Myocyte (in vitro differentiated cells): ENCODE measurements at regions not wholly inside any gene's neighbourhood (a gene's known extent, or its start where the extent isn't known, plus 50 kb on each side); places are given as distances from the start of the nearest gene placed in this dataset.

Experiments
- DNase-seq: peaks from one replicate; pipeline ENCODE4 v3.0.0-alpha.2; 2012; ENCODE audit warnings: low read depth

DNA sequence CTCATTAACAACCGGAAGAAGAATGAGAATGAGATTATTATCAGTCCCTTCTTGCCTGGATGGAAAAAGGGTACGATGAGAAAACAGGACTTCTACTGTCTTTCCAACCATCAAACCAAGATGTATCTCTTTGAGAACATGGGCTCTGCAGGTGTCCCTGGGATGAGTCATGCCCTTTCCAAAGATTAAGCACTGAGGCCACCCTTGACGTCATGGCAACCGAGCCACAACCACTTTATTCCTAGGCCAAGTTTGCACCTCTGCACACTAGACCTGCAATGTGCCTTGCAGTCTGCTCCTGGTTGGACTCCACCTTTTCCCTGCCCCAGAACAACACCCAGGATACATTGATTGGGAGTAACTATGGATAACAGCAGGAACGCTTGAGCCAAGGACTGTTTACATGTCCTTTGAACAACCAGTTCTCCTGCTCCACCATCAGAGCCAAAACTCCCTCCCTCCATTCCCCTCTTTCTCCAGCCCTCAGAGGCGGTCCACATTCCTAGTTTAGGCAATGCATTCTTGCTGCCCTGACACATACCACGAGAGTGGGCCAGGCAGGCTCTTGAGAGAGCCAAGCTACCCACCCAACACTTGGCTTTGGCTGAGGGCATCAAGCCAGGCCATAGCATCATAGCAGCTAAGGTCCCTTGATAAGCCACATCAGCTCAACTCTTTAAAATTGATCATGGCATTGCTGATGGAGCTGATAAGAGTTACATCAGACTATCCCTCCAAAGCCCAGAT, 310.7 kb downstream of the TNS1 start:
- peak; percentile 74 for DNase-seq

DNA sequence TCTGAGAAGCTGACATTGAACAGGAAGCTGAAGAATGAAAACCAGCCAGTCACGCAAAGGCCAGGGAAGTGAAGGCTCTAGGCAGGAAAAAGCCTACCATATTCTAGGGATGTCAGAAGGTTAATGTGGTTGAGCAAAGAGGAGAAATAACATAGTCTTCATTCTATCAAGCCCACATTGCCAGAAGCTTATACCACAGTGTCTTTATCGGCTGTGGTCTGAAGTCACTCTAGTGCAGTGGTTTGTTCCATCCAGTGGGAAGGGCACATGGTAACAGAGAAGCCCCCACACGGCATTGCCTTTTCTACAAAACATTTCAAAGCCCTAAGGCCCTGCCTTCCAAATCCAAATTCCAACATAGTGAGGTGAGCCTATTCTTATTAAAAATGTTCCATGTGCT, 311.3 kb downstream of the TNS1 start:
- DNase-seq: peak; percentile 66

DNA sequence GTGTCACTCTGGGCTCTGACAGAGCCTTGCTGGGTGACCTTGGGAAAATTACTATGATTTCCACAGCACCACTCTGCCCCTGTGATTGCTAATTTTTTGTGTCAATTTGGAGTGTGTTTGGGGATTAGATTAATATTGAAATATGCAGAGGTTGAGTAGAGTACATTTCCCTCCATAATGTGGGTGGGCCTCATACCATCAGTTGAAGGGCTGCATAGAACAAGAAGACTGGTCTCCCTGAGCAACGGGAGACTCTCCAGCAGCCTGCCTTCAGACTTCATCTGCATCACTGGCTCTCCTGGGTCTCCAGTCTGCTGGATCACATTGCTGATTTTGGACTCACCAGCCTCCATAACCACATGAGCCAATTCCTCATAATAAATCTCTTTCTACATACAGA, 313.7 kb downstream of the TNS1 start:
- no peak for DNase-seq

DNA sequence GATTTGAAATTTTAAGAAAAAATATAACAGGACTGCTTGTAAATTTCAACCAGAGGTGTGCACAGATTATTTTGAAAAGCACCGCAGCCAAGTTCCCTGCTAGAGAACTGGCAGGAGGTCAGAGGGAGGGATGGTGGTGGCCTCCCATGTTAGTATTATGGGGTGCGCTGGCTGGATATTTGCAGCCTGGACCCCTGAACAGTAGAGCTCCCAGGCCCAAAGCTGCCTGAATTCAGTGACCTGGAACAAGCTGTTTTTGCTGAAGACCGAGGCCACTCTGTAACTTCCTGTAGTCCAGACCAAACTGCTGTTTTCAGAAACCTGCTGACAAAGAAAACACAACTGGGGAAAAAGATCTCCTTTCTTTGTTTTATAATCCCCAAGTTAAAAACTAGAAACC, 314.3 kb downstream of the TNS1 start:
- DNase-seq: no peak

DNA sequence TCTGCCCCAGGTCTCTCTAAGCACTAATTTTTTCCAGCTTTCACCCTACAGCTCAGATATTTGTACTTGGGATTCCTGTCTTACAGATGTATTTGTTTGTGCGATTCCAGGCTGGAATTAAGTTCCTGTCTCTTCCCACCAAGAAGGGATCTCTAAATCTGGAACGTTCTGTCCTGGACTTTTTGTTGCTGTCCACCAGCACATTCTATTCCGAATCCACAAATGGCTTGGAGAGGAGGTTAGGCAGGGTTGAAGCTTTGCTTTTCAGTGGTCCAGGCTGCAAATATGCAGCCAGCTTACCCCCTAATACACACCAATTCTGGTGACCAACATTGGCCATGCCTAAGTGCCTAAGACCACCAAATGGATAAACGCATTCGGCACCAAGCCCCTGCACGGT, 315.0 kb downstream of the TNS1 start:
- DNase-seq: no peak

DNA sequence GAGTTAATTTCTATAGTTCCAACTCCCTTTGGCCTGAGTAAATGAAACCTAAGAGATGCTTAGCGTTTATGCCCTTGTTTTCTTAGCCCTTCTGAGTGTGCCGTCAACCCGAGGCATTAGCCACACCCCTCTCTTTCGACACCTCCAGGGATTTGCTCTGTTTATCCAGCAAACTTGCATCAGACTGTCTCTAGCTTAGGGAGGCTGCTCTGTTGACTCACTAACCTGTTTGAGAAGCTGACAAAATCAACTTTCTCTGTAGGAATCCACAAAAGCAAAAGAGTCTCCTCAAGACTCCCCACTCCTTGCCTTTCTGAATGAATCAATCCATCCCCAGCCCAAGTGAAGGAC, 317.6 kb downstream of the TNS1 start:
- DNase-seq: peak; percentile 73

DNA sequence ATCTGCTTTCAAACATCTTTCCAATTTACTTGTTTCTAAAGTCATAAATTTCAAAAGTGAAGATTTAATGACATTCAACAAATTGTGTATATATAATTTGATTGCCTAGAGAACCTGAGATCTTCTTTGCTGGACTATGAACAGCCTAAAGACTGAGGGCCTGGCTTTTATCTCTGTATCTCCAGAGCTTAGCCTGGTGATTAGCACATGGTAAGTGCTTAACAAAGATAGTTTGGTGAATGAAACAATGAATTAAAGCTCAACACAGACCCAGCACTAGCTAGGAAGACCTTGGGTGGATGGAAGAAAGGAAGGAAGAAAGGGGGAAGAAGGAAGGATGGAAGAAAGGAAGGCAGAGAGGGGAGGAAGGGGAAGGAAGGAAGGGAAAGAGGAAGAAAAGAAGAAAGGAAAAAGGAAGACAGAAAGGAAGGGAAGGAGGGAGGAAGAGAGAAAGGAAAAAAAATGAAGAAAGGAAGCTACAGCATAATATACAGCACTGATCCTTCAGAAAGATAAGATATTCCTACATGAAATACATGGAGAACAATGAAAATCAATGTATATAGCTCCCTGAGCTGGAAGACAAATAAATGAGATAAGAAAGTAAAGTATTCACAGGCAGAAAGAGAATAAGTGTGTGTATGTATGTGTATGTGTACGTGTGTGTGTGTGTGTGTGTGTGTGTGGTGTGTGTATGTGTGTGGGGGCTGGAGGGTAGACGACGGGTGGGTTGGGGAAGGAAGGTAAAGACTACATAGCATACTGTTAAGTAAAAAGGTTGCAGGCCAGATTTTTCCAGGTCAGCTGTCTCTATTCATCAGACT, 318.2 kb downstream of the TNS1 start:
- no peak for DNase-seq

DNA sequence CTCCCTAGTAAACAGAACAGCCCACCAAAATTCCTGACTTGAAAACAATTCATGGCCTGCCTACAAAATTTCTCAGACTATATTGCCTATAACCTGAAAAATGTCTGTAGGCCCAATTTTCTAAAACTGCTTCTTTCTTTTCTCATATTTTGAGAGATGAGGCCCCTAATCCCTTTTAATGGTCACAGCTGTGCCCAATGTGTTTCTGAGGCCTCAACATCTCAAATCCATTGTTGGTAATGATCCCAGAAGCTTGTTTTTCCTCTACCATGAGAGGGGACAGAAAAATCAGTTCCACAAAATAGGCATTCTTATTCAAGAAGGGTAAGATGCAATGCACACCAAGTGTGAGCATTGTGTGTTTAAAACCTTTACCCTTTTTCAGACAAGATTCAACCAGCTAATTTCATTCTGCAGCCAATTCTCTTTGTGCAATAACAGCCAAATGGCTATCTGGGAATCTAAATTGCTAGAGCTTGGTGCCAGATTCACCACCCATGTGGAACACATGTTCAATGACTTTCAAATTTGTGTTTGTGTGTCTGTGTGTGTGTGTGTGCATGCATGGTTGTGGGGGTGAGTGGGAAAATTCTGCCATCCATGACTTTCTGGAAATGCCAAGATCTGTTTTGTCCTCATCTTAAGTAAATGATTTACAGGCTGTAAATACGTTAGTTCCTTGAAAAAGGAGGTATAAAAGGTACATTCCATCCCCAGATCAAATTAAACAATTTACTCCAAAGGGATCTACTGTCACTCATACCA, 319.5 kb downstream of the TNS1 start:
- peak; percentile 28 for DNase-seq

DNA sequence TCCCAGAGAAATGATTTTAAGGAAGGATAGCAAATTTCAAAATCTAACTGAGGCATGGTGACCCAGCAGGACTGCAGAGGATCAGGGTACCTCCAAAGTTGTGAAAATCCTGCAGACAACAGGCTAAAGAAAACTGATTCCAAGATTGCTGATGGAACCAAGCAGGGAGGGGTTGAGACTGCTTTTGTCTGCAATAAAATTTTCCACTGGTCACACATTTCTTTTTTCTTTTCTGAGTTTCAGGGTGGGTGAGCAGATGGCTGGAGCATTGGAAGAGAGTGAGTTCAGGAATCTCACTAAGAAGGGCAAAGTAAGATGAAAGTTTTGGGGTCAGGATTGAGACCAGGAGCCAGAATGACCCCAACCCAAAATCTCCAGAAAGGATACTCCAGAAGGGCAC, 321.0 kb downstream of the TNS1 start:
- DNase-seq: no peak

DNA sequence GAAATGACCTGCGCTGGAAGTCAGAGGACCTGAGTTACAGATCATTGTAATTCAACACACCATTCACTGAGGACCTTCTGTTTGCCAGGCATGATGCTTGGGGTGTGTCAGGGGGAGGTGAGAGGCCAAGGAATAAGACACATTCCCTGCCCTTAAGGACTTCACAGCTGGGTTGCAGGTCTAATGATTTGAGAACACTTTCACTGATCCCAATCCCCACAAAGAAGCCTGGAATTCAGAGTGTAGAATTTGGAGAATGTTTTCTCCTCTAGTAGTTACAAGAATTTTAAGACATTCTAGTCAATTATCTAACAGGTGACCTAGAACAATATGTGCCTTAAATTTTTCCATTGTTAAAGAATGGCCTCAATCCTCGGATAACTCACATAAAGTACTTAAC, 322.4 kb downstream of the TNS1 start:
- no peak for DNase-seq

DNA sequence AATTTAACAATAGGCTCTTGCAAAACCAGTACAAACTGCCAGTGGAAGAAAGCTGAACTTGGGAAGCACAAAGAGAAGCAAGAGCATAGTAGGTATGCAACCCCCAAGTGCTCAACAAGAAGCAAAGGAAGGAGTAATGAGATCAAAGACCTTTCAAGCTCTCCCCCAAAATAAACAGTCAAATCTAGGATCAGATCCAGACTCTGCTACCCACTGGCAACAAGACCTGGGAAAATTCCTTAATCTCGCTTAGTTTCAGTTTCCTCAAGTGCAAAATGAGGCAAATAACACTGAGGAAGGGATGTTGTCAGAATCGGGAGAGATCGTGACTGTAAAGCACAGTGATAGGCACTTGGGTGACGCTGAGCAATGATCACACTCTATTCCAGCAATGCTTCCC, 329.2 kb downstream of the TNS1 start:
- DNase-seq: no peak

DNA sequence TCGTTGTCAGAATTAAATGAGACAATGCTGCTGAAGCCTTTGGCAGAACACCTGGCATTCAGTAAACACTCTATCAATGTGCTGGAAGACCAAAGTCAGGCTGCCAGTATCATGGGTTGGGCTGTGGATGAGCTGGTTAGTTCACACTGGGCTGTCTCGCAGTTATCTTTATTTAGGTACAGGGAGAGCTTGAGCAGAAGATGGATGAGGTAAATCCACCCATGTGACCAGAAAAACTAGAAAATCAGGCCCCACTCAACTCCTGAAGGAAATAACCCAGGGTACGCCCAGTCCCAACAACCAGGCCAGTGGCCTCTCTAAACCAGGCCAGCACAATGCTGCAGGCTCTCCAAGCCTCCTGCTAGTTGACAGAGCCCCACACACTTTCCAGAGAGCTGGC, 330.3 kb downstream of the TNS1 start:
- no peak for DNase-seq

DNA sequence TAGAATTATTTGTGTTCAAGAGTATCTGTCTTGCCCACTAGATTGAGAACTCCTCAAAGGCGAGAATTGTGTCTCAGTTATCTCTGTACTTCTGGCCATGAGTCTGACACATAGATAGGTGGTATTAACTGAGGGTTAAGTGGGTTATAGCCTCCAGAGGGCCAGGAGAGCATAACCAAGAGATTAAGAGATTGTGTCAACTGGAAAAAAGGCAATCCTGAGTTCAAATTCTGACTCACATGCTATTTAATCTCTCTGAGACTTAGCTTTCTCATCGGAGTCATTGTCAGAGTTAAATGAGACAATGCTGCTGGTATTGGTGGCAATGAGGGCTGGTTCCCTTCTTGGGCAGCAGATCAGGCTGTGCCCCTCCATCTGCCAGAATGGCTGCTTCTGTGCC, 330.9 kb downstream of the TNS1 start:
- no peak for DNase-seq

DNA sequence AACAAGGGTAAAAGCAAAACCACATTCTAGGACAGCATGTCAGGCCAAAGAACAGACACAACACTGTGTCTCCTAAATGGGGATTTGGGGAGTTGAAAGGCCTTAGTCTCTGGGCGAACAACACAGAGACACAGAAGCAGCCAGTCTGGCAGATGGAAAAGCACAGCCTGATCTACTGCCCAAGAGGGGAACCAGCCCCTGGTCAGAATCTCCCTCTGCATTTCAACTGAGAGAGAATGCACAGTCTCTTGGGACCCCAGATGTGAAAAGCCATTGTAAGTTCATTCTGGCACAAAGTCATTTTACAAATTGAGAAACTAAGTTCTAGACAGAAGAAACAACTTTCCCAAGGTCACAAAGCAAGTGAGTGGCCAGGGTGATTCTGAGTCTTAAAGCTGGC, 331.7 kb downstream of the TNS1 start:
- DNase-seq: no peak

DNA sequence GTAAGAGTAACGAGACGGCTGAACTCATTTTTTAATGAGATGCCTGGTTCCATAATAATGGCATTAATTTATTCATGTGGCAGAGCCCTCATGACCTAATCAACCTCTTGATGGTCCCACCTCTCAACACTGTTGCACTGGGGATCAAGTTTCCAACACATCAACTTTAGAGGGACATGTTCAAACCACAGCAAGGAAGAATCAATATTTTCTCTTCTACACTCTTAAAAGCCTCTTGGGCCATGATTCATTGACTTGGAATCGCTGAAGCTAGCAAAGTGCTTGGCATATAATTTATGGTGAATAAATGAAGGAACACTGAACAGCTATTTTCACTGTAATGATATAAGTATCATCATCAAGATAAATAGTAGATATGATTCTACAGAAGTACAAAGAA, 333.0 kb downstream of the TNS1 start:
- no peak for DNase-seq

DNA sequence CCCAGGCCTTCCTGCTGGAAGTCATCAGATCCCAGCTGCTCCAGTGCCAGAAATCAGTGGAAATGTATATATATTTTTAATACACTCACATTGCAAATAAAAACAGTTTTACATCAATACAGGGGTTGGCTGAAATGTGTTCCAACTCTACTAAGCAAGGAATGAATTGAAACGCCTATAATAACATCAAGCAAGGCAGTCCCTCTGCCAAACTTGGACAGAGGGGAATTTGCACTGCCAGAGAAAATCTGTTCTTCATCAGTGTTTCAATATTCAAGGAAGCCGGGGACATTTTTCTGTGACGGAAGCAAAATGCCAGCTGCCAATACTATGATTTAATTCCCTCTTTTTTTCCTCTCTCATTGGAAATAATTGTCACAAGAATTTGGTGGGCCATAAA, 335.3 kb downstream of the TNS1 start:
- no peak for DNase-seq

DNA sequence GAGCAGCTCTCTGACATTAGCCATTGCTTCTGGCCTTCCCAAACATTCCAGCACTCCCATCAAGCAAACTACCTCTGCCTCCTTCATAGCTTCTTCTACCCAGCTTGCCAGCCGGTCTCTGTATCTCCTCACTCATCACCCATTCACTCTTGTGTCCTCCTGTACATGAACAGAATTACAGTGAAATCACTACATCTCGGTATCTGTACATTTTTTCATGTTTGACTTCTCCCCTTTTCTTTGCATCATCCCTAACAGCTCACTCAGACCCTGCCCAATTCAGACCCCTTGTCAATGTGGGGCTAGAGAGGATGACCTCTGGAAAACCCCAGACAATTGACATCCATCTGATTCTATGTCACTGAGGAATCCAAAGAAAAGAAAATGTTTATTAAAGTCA, 335.8 kb downstream of the TNS1 start:
- no peak for DNase-seq

DNA sequence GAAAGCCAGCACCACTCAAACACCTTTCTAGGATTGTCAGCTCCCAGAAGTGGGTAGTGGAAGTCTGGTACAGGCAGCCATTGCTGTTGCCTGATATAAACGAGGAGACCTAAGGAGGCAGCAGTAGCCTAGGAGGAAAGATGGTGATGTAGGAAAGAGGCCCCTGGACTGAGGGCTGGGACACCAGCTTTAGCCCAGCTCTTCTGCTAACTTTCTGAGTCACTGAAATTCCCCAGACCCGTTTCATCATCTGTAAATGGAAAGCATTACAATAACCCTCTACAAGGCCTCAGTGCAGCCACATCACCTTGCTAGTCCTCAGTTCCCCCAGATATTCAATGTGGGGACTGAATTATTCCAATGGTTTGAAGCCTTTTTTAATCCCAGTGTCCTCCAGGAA, 336.5 kb downstream of the TNS1 start:
- peak; percentile 30 for DNase-seq

DNA sequence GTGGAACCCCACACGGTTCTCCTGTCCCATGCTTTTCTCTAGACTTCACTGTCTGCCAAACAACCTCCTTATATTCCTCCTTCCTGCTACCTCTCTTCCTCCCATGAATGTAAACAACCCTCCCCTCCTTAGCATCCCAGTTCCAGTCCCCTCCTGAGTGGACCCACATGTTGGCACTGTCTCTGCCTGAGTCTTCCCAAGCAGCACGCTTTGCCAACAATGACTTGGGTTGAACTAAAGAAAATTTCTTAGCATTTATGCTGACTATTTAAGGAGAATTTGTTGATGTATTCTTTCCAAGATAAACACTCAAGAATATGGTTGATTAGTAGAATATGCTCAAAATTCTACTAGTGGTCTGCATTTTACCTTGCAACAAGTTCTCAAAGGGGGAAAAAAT, 338.0 kb downstream of the TNS1 start:
- DNase-seq: no peak

DNA sequence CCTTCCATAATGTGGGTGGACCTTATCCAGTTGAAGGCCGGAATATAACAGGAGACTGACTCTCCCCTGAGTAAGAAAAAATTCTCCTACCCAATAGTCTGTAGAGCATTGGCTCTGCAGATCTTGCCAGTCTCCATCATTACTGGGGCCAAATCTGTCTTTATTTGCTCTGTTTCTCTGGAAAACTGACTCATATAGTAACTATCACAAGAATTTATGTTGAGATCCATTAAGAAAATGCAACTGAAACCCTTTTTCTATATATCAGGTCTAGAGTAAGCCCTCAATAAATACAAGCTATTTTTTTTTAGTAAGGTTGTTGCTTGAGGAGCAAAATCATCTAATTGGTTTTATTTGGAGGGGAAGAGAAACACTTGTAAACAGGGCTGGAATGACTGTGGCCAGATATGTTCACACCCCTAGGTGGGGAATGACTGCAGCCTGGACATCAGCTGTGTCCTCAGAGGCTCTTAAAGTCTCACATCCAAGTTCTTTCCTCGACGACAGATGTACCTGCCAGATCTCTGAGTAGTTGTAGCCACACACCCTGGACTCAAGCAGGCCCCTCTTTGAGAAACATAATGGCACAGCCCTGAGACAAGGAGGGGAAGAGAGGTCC, 339.7 kb downstream of the TNS1 start:
- no peak for DNase-seq

DNA sequence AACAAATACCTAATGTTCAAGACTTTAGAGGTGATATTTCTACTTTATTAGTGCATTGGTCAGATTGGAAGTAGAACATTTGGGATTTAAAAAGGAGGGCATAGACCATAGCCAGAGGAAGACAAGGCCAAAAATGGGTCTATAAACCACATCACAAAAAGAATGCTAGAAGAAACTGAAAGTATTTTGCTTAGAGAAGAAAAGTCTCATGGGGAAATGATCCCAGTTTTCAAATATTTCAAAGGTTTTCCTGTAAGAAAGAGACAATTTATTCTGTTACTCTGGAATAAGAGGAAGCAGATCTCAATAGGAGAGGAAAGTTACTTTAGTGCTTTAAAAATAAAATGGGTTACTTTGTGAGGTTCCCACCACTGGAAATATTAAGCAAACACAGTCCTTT, 341.4 kb downstream of the TNS1 start:
- DNase-seq: no peak

DNA sequence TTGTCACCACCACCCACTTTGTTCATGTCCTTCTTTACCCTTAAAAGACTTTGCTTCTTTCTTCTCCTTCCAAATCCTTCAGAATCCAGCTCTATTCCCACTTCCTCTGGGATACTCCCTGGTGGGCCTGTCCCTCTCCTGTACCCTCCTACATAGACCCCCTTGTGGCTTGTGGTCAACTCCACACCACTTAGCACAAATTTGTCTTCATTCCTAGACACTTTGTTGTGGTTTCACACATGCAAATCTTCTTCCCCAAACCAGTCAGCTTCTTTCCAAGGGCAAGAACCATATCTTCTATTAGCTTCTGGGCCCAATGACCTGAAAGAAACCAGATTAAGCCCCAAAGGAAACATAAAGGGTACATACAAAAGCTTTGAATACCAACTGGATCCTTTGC, 342.4 kb downstream of the TNS1 start:
- no peak for DNase-seq
